GM18520 (cell line): ENCODE measurements at regions not wholly inside any gene's neighbourhood (a gene's known extent, or its start where the extent isn't known, plus 50 kb on each side); places are given as distances from the start of the nearest gene placed in this dataset.

Source experiments
- ATAC-seq: cut with Tn5 transposase; IDR thresholded peaks from one replicate; pipeline ENCODE4 v1.9.1; 2021; ENCODE audit not compliant: unreplicated experiment

DNA sequence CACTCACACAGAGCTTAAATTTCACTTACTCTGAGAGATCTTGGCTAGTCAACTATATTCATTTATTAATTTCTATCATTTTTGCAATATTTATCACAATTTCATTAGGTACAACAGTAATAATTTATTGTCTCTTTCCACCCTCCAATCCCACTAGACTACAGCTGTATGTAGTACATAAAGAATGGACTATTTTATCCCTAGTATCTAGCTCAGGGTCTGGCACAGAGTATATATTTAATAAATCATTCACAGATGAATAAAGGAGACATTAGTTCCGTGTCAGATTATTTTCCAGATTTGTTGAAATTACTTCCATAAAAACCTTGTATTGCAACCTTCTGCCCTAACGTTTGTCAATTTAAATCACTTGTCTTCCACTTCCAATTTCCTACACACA lies 1781.1 kb upstream of the SEL1L start:
- ATAC-seq, result no peak

DNA sequence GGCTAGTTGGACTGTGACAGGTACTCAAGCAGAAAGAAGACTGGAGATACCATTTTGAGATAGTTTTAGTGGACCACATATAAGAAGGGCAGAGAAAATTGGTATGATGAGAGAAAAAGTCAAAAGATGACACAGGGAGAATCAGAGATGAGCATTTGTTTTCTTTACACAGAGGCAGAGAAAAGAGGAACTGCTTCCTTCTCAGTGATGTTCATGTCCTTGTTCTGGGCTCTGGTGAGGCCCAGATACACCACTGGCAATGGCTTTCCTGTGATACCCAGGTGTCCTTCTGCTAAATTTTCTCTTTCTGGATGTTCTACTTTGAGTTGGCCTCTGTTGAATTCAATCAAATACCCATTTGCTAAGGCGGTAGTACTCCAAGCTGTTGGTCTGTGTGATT lies 1782.7 kb upstream of the SEL1L start:
- no peak for ATAC-seq

DNA sequence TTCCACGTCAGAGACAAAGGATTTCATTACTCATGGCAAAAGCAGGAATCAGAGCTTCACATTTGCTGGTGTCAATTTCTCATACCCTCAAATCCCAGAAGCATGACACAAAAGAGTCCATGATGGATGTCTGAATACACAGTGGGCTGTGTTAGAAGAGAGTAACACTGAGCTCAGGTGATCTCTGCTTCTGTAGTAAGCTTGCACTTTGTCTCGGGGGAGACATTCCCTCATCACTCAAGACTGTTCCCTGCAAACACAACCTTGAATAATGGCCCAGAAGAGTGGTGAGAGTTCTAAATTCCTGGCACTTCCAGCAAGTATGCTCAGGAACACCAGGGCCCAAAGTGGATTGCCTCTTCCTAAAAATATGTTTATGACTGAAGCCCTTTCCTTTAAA lies 1787.2 kb upstream of the SEL1L start:
- no peak for ATAC-seq

DNA sequence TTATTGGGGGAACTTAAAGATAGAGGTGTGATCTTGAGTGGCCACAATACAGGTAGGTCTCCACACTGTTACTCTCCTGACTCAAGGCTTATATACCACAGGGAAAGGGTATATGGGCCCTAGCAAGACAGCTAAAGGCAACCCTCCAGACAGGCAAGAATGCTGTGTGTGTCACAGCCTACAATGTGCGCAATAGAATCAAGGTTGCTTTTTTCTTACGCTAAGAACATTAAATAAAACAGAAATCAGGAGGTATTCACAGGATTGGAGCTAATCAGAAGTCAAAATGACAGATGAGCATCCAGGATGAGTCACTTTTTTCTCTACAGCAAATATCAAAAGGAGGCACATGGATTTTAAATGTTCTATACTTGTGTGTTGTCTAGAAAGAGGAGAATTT lies 1797.9 kb upstream of the SEL1L start:
- no peak for ATAC-seq

DNA sequence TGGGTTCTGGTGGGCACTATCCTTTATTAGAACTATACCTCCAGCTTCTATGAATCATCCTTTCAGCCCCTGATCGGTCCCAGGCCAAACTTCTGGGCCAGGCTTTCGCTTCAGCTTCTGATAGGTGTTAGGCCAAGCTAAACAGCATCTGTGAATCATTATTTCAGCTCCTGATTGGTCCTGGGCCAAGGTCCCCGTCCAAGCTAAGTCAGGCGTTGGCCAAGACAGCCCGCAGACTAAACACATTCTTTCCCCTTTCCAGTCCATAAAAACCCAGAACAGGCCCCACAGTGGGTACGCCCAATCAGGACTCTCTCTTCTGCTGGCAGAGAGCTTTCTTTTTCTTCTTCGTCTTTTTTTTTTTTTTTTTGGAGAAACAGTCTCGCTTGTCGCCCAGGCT lies 1808.9 kb upstream of the SEL1L start:
- ATAC-seq, result no peak

DNA sequence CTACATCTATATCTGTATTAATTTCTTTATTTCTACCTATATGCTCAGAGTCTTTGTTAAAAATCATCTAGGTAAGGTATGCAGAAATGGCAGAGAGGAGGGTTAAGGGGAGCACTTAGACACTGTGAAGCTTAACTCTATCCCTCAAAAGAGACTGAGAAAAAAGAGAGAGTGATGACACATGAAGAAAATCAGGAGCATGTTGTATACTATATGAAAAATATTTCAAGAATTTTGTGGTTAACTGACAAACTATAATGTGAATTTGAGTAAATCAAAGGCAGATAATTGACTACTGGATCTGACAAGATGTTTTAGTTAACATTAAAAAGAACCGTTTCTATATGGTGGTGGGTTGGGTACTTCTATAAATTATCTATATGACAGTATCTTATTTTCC lies 1814.2 kb upstream of the SEL1L start:
- ATAC-seq, result no peak

DNA sequence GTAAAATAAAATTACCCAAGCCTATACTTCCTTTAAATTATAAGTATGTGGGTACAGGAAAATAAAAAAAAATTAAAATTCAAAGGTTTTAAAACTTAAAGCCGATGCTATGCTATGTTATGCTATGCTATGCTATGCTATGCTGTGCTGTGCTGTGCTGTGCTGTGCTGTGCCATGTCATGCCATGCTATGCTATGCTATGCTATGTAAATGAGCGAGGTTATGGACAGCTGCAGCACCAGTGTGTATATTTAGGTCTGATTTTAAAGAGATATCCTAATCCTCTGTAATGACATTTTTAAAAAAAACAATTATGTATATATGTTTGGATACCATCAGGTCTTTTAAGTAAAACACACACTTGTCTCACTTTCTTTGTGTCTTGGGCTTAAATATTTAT lies 1822.0 kb upstream of the SEL1L start:
- no peak for ATAC-seq

DNA sequence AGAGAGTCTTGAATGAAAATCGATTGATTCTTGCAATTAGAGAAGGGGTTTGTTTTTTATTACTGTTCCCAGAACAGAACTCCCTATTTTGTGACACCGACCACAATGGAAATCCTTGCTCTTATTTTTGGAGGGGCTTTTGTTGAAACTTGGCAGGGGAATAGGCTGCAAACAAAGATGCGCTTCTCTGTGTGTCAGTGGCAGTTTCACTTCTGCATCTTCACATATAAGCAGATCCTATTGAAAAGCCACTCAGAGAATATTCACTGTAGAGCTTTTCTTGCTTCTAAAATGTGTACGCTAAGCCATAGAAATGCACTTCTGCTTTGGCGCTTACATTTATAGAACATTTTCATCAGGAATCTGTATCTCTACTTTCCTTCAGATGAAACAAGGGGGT lies 1822.4 kb upstream of the SEL1L start:
- ATAC-seq, result no peak

DNA sequence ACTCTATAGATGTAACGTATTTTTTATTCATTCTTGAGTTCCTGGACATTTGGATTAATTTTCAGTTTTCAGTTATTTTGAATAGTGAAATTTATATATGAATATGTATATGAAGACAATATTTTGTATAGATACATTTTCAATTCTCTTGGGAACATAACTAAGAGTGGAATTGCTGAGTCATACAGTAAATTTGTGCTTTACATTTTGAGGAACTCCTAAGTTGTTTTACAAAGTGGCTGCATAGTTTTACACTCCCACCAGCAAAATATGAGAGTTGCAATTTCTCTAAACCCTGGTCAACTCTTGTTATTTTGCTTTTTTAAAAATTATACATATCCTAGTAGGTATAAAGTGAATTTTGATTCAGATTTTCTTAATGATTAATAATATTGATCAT lies 1838.6 kb upstream of the SEL1L start:
- no peak for ATAC-seq

DNA sequence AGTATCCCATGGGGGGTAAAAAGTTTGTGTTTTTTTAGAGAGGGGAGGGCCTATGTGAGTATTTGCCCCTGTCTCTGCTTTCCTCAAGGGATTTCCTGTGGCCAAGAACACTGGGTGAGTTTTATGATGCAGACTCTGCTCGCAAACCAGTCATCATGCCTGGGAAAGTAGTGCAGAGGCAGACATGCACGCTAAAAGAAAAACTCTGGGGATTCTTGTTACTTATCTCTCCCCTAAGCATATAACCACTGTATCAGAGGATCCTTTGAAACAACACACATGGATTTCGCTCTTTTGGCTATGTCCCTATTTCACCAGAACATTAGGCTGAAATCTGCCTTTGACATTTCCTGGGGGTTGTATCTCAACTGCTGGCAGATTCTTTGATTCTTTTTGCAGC lies 1845.8 kb upstream of the SEL1L start:
- ATAC-seq, result no peak

DNA sequence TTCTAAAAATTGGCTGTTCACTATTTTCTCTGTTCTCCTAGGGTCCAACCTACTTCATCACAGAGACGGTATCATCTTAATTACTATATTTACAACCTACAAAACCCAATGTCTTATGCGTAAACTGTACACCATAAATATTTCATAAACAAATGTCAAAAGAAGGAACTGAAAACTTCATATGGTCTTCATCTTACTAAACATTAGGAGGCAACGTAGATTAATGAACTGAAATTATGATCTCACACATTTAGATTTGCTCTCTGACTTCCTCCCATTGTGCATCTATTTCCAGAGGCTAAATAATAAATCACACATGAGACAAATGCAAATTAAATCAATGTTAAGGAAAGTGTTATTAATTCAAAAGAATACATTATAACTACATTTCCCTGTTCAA lies 1850.6 kb upstream of the SEL1L start:
- ATAC-seq, result no peak

DNA sequence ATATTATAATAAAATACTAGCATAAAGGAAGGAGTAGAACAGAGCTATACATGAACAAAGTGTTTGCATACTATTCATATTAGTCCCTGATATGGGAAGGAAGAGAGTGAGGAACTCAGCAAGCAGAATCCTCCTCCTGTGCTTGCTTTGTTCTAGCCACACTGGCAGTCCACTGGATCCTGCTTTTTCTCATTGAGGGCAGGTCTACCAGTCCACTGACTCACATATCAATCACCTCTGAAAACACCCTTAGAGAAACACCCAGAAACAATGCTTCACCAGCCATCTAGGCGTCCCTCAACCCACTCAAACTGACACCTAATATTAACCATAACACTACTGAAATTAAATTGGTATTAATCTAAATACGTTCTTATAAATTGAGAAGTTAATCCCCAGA lies 1861.7 kb upstream of the SEL1L start:
- no peak for ATAC-seq

DNA sequence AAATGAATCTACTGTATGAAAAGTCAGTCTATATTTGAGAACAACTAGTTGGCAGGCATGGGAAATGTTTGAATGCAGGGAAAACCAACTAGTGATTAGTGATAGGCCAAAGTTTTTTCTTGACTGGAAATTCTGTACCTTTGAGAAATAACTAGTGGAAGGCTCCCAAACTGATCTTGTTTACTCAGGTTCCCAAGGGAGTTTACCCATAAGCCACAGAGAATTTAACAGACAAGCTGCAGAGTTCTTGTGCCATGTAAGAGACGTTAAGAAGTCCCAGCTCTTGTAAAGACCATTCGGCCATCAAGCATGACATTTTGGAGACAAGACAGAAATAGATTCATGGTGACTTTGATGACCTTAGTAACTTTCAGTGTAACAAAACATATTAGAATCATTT lies 1882.8 kb upstream of the SEL1L start:
- ATAC-seq, result no peak

DNA sequence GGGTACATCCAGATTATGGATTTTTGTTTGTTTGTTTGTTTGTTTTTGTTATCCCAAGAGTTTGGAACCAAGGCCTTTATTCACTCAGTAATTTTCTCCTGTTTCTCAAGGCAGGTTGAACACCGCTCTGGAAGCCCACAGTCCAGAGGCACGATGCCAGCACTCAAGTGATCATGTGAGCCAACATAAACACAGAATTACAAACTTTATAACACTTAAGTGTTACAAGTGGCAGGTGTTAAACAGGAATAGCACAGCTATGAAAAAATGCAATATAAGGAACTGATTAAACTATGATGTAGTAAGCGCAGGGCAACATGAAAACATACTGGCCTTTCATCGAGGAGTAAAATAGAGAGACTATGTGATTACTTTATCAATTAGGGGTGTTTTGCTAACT lies 1885.8 kb upstream of the SEL1L start:
- ATAC-seq, result no peak

DNA sequence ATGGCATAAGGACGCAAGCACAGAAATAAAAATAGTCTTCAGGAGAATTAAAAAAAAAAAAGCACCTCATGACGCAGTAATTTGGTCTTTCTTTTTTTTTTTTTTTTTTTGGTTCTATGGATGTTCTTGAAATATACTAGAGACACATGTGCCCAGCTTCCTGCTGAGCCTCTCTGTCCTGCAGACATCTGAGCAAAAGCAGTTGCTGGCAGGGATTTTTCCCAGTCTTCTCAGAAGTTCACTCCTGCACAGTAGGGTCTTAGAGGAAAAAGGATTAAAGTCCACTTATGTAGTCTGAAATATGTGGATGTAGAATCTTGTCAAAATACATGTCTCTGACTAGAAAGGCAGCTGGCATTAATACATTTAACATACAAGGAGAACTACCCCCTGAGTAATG lies 1888.1 kb upstream of the SEL1L start:
- no peak for ATAC-seq

DNA sequence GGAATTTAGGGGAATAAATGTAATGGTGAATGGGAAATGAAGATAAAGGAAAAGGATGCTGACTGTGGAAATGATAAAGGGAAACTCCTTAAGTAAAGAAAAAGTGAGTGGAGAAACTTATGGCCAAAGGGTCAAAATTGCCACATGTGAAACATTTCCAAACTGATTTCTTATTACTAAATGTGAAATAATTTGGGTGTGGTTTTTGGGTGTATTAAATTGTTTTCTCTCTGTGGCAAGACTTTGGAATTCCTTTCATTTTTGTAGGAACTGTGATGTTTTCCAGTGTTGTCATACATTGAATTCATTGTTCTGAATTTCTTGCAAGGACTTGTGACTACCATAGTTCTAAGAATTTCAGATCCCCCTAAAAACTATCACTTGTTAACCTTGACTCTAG lies 1891.5 kb upstream of the SEL1L start:
- ATAC-seq, result no peak

DNA sequence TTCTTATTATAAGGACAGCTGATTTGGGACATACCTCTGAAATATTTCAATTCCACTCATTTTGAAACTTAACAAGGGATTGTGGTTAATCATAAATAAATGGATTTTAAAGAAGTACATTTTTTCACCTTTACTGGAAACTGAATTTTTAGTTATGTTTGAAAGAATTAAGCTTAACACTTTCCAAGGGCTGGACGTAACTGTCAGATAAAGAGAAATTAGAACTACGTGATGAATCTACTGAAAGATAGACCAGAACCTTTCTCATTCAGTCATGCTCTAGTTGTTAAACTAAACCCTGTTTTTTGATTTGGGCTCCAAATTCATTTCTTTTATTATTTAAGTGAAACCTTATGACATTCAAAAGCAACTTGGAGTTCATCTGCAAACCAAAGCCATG lies 1892.1 kb upstream of the SEL1L start:
- ATAC-seq, result no peak

DNA sequence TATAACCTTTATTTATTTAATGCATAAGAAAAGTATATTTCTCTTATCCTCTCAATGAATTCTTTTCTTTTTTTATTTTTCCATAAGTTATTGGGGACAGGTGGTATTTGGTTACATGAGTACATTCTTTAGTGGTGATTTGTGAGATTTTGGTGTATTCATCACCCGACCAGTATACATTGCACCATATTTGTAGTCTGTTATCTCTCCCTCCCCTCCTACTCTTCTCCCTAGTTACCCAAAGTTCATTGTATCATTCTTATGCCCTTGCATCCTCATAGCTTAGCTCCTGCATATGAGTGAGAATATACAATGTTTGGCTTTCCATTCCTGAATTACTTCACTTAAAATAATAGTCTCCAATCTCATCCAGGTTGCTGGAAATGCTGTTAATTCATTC lies 1900.0 kb upstream of the SEL1L start:
- ATAC-seq, result no peak

DNA sequence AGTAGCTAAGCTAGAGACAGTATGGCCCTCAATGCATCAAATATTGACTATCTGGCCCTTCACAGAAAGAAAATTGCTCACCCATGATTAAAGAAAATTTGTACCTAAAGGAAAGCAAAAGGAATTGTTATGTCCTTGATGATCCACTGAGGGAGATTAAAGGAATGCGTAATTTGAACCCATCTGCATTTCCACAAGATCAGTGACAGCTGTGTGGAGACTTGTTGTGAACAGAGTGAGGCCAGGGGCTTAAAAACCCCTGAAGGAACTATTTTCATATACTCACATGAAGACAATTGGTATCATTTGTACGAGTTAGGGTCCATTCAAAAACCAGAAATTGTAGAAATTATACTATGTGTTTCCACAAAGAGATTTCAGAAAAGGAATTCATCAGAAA lies 1908.1 kb upstream of the SEL1L start:
- no peak for ATAC-seq

DNA sequence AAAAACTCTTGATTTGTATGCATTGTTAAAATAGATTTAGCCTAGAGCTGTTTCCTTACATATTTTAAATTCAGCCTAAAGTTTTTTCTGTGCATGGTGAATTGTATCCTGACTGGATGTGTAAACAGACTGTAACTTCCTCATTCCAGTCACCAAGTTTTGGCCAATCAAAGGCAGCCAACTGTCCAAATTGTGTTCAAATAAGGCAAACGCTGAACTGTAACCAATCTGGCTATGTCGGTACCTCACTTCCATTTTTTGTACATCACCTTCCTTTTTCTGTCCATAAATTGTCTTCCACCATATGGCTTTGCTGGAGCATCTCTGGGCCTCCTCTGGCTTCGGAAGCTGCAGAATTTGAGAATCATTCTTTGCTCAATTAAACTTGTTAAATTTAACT lies 1921.9 kb upstream of the SEL1L start:
- ATAC-seq, result no peak

DNA sequence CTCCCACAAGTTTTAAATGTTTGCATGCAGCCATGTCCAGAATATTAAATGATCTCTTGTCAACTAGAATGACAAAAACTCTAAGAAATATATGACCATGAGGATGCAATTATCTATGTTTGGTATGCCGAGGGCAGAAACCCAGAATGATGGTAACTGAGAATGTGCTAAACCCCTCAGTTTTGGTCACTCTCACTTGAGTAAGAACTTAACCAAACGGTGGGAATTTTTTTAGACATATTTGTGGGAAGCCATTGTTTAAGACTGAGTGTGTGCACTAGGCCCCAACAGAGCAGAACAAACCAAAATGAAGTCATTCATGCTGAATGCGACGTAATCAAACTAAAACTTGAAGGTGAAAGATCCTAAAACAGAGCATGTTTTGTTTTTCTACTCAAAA lies 1927.9 kb upstream of the SEL1L start:
- ATAC-seq, result no peak

DNA sequence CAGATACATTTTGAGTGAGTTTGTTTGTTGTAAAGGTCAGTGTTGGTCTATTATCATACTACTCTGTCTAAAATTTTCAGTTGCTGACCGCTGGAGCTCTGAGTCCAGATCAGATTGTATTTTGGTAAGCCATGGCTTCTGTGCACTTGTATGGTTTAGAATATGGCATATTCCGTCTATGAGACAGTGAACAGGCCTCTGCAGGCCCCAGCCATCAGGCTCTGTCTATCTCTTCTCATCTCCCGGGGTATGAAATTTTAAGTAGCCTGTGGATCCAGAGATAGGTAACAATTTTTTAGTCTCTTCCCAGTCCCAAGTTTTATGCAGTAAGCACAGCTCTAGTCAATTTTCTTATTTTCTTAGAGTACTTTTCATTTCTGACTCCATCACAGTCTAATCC lies 1929.1 kb upstream of the SEL1L start:
- ATAC-seq, result no peak

DNA sequence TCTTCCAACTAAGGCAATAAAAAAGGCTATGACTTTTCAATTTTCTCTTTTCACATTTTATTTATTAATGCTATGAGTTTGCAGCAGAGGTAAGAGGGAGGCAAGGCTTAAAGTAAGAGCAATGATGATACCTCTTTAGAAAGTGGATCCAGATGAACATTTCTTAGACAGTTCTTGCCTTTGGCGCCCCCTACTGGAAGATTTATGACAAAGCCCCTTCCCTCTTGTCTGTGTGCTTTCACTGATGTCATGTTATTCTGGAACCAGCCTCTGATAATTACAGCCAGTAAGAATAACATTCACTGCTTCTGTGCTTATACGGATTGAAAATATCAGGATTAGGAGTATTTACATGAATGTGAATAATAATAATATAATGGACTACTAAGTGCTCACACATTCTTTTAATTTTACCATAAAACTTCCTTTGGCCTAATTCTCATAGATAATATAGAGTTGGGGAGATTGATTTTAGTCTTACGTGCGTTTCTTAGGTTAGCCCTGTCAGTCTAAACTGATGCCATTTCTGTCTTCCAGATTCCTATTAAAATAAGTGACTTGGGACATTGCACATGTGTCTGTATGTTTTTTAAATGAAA lies 1929.9 kb upstream of the SEL1L start:
- ATAC-seq, result no peak

DNA sequence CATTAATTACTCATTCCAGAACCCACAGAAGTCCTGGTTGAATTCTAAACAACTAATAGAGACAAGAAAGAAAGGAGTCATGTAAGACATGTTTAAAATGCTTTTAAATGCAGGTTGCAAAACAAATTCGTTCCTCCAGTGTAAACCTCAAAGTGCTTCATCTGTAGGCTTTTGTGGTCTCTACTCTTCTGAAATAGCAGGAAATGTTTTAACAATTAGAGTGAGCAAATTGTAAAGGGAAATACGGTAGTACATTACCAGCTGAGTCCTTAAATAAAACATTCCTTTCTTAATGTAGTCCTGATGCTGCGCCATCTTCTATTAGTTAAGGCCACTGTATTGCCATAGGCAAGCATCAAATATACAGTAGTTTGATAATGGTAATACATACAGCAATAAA lies 1934.2 kb upstream of the SEL1L start:
- no peak for ATAC-seq
